Stimulated activated CD4-positive, alpha-beta T cell treated with anti-CD3 and anti-CD28 coated beads, Interleukin-1b, Interleukin-23, amount 100 ng/mL, for 24 hours (primary cell): ENCODE measurements at regions not wholly inside any gene's neighbourhood (a gene's known extent, or its start where the extent isn't known, plus 50 kb on each side); places are given as distances from the start of the nearest gene placed in this dataset.

Experiments used
- DNase-seq, 4 experiments: peaks; one replicate each; pipeline ENCODE4 v3.0.0-alpha.2; 2020; ENCODE audit warnings: low read depth in 4 of 4, low spot score in 1 of 4

GRCh38 chr2:106706283-106706682 lies 179.7 kb downstream of the ST6GAL2 start:
- no peak for DNase-seq

GRCh38 chr2:106708209-106708608 lies 177.8 kb downstream of the ST6GAL2 start:
- no peak for DNase-seq

GRCh38 chr2:106709229-106709628 lies 176.7 kb downstream of the ST6GAL2 start:
- no peak for DNase-seq

GRCh38 chr2:106719222-106719621 lies 166.7 kb downstream of the ST6GAL2 start:
- no peak for DNase-seq

GRCh38 chr2:106720026-106720425 lies 165.9 kb downstream of the ST6GAL2 start:
- no peak for DNase-seq

- DNase-seq: no peak
Measured at GRCh38 chr2:106724301-106724794, 161.6 kb downstream of the ST6GAL2 start.

- no peak for DNase-seq
Measured at GRCh38 chr2:106734165-106734564, 151.8 kb downstream of the ST6GAL2 start.

GRCh38 chr2:106735807-106736206 lies 150.2 kb downstream of the ST6GAL2 start:
- no peak for DNase-seq

- no peak for DNase-seq
Measured at GRCh38 chr2:106736221-106736620, 149.7 kb downstream of the ST6GAL2 start.

GRCh38 chr2:106745468-106745867 lies 140.5 kb downstream of the ST6GAL2 start:
- no peak for DNase-seq

- no peak for DNase-seq
Measured at GRCh38 chr2:106749823-106750222, 136.1 kb downstream of the ST6GAL2 start.
